ENCODE measurements at regions not wholly inside any gene's neighbourhood (a gene's known extent, or its start where the extent isn't known, plus 50 kb on each side); places are given as distances from the start of the nearest gene placed in this dataset.
"Not testable (repeated sequence)": the region's sequence is repeated elsewhere in the genome, so short reads cannot be mapped to it uniquely, and the experiment has no call there.

GRCh38 chr3:151675858-151676615 is 57.7 kb upstream of the AADACL2 start:
- DNase-seq (no peak), ATAC-seq (no peak)

- ATAC-seq, result no peak
- no peak for DNase-seq
These were observed 59.8 kb upstream of the AADACL2 start for GRCh38 chr3:151673974-151674373.

- ATAC-seq, DNase-seq: not testable (repeated sequence)
These were observed 66.0 kb upstream of the AADACL2 start for GRCh38 chr3:151667762-151668161.

GRCh38 chr3:151660885-151661284 is 72.8 kb upstream of the AADACL2 start:
- ATAC-seq, result no peak
- no peak for DNase-seq

GRCh38 chr3:151644986-151645385 is 88.7 kb upstream of the AADACL2 start:
- no peak for DNase-seq
- ATAC-seq, result no peak

DNA sequence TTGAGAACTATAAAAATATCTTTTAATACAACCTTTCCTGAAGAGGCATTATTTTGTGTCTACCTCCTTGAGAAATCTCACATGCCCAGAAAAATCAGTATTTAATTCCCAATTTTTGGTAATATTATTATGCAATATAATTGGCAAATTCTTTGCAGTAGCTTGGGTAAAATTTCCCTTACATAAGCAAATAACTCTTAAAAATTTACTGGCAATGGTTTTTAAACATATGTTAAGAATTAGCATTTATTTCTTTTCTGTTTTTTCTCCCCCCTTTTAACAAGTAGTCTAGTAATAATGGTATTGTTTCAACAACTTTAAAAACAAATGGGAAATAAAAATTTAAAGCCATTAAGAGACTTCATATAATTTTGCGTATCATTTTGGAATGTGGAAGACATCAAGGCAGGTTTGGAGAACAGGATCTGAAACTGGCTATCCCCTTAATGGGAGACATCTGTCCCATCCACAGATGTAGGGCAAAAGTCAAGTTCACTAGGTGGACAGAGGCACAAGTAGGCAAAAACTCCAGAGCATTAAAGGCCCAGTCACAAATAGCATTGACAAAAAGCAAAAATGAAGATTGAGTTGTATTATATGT is 89.6 kb upstream of the AADACL2 start:
- no peak for DNase-seq

GRCh38 chr3:151639418-151639740 is 94.3 kb upstream of the AADACL2 start:
- DNase-seq, result no peak
- no peak for ATAC-seq

More for the DNA sequence above, 89.6 kb upstream of the AADACL2 start:
- ATAC-seq, result no peak

GRCh38 chr3:151638555-151639417 is 94.9 kb upstream of the AADACL2 start:
- no peak for DNase-seq
- no peak for ATAC-seq

GRCh38 chr3:151635905-151636304 is 97.8 kb upstream of the AADACL2 start:
- DNase-seq (no peak), ATAC-seq (no peak)

DNA sequence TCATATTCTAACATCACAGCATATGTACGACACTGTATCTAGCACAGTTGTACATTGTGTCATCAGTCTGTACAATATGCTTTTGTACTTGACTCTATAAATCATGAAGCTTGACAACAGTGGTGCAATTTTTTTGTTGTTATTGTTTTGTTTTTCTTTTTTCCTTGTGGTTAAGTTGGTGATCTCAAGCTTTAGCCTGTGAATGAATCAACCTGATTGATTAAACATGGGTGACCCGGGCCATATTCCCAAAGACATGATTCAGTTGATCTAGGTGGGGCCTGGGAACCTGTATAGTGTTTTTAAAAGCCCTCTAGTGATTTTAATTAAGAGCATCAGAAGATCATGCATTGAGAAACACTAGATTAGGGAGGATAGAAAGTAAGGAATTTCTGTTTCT is 101.8 kb upstream of the AADACL2 start:
- ATAC-seq (no peak), DNase-seq (no peak)

DNA sequence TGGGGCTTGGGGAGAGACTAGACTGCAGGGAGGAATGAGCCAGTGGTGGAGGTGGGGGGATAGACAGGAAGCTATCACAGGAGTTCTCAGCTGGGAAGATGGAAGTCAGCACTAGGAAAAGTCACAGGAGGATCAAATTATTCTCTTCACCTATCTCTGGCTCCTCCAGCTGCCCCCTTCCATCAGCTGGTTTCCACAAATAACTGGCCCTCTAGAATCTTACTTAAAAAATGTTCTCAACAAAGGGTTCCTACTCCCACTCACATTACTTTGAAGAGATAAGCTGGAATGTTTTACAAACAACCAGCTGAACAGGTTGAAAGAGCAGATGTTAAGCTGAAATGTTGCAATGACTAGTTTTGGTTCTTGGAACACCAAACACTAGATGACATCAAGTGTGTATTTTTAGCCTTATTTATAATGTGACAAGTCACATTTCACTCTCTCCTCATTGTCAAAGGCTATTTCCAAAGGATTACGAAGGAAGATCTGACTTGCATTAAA is 102.7 kb upstream of the AADACL2 start:
- no peak for DNase-seq
- ATAC-seq, result no peak

- DNase-seq (no peak), ATAC-seq (no peak)
These were observed 103.7 kb upstream of the AADACL2 start for GRCh38 chr3:151630035-151630434.

DNA sequence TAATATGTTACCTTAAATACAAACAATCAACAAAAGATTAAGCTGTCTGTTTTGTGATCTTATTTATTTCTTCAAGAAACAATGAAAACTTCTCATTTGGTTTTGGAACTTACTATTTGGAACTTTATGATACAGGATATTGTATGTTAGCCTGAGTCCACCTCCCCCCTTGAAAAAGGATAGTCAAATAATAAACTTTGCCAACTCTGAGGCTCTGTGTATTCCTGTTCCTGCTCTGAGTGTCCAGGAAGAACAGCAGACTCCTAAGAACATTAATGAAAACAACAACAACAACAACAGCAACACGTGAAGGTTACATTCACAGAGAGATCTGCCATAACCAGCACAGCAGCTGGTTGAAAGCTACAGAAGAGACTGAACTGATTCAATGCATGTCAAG is 108.1 kb upstream of the AADACL2 start:
- ATAC-seq (no peak), DNase-seq (no peak)

- no peak for ATAC-seq
These were observed 108.6 kb upstream of the AADACL2 start for GRCh38 chr3:151625086-151625485.

DNA sequence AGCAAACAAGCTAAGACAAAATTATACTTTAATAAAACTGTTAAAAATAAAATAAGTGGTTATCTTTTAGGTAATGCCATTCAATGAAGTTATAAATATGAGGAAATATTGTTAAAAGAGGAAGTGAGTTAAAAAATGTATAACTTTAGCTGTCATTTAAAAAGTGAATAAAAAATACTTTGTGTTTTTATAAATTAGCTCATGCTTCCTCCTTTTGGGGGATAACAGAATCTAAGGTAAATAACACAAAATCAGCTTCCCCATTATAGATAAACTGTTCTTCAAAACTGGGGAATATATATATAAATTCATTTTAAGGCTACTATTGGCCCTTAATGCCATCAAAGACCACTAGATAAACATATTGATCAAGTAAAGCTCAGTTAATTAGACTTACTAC is 113.7 kb upstream of the AADACL2 start:
- DNase-seq (no peak), ATAC-seq (no peak)

More at GRCh38 chr3:151625086-151625485, 108.6 kb upstream of the AADACL2 start:
- no peak for DNase-seq

- DNase-seq (no peak), ATAC-seq (no peak)
These were observed 118.3 kb upstream of the AADACL2 start for GRCh38 chr3:151615464-151615863.

DNA sequence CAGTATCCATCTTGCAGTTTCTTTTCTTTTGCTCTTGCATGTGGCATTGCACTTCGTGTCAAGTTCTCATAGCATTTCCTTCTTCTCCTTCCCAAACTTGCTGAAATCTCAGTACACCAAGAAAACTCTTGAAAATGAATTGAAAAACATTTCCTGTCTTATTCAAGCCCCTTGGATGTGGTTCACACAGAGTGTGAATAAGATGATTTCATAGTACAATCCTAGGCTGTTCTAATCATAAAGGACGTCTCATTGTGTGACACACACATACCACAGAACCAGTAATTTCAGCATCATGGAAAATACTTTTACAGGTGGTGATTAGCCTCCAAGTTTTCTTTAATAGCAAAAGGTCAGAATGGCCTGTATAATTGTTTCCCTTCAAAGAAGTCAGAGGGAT is 121.6 kb upstream of the AADACL2 start:
- DNase-seq (no peak), ATAC-seq (no peak)

DNA sequence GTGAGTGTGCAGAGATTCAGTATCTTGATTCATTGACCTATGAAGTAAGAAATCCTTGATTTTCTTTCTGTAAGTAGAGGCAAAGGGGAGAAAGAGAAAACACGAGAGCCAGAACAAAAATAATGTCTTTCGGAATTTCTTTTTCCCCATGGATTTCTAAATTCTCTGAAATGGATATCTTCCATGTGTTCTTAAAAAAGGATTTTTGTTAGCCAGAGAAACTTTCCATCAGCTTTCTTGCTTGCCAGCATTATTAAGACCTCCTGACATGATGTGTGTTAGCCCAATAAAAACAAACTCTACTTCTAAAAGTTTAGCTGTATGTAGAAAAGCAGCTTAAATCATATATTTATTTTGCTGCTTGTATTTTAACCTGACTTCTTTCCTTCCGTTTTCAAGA is 122.3 kb upstream of the AADACL2 start:
- DNase-seq (no peak), ATAC-seq (no peak)

- ATAC-seq, result no peak
- no peak for DNase-seq
These were observed 124.2 kb upstream of the AADACL2 start for GRCh38 chr3:151609491-151609890.

DNA sequence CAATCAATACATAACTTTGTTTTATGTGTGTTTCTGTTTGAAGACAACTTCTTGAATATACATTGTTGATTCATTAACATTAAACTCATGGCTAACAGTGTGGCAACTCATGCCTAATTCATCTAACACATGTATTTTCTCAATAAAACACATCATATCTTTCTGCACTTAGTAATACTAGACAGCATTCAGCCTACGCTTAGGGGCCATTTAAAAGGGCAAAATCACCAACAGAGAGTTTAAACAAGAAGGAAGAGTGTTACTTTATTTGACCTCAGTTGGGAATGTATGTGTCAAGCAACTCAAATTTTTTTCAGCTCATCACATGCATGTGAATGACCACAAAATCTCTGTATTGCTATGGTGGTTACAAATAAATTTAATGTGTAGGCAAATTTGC is 128.8 kb upstream of the AADACL2 start:
- DNase-seq, result no peak
- ATAC-seq, result no peak

DNA sequence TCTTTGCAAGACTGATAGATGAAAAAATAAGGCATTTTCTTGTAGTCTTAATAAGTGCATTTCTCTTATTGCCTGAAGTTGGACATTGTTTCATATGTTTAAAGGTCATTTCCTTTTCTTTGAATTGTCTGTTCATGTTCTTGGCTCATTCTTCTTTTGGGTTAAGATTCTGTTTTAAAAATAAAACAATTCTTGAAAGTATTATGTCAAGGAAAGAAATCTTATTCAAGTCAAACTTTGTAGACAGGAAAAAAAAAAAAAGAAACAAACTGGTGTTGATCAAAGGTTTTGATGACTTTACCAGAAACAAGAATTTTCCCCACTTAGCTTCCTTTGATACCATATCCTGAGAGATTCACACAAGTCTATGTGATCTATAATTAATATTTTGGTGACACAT is 132.9 kb upstream of the AADACL2 start:
- ATAC-seq, result no peak
- DNase-seq, result no peak

- DNase-seq, result no peak
- ATAC-seq, result no peak
These were observed 134.5 kb upstream of the AADACL2 start for GRCh38 chr3:151599103-151599672.

DNA sequence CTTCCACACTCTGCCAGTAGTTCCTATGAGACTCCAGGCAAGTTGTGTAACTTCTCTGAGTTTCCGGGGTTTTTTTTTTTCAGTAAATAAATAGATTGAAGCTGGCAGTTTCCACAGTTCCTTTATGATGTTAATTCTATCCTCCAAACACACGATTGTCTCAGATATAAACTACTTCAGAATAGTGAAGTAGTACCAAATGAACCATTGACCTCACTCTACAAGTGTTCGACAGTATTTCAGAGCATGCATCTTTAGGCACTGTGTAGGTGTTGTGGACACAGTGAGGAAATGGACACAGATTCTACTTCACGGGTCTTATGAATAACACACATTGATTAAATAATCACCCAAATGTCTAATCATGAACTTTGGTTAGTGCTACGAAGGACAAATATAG is 136.1 kb upstream of the IGSF10 start:
- no peak for DNase-seq
- no peak for ATAC-seq

Data from stimulated activated naive CD8-positive, alpha-beta T cell treated with anti-CD3 and anti-CD28 coated beads, Interleukin-15, Interleukin-2, amounts not matched to agents 100 U/mL and 50 U/mL, for 24 hours (primary cell).